IMR-90 (cell line): ENCODE measurements at regions not wholly inside any gene's neighbourhood (a gene's known extent, or its start where the extent isn't known, plus 50 kb on each side); places are given as distances from the start of the nearest gene placed in this dataset.

ENCODE experiments used
- ATAC-seq: fragments of 200-7000 bp; cut with Tn5 transposase; 2 replicates; pipeline ENCODE4 v1.9.1; 2020; ENCODE audit warnings: low read depth, mild to moderate bottlenecking, moderate library complexity
- BruUV-seq: library from RNA; stranded (reverse); fragments of 400-500 nt; replicated peaks from 2 replicates; lab custom pipeline; 2021; lab: Mats Ljungman, UMichigan
- CTCF ChIA-PET: fragments of 300-600 bp; formaldehyde crosslinking; extraction: SDS; loops from one replicate; lab custom pipeline; 2021; ENCODE audit warnings: antibody characterized with exemption; lab: Yijun Ruan, JAX
- POLR2A ChIA-PET: fragments of 300-600 bp; sonication (Branson Sonifier 250); formaldehyde crosslinking; loops from one replicate; lab custom pipeline; 2022; ENCODE audit warnings: antibody characterized with exemption; ENCODE audit not compliant: unreplicated experiment; lab: Charles Lee
- DNase-seq: peaks from one replicate; pipeline ENCODE4 v3.0.0; 2013
- H2AFZ ChIP-seq: replicated peaks from 2 replicates; pipeline ENCODE3; 2013; ENCODE audit warnings: low read length, mild to moderate bottlenecking; ENCODE audit not compliant: poor library complexity
- H2AK5ac ChIP-seq: 2 replicates; pipeline ENCODE4 v1.6.1; 2013; ENCODE audit warnings: low read depth, low read length, inconsistent platforms
- H2AK9ac ChIP-seq: replicated peaks from 2 replicates; pipeline ENCODE3; 2013; ENCODE audit warnings: mild to moderate bottlenecking, low read depth, low read length, moderate library complexity; ENCODE audit not compliant: poor library complexity
- H2BK120ac ChIP-seq: 2 replicates; pipeline ENCODE4 v1.6.1; 2013; ENCODE audit warnings: low read depth, low read length, inconsistent platforms
- H2BK15ac ChIP-seq: 3 replicates; pipeline ENCODE4 v1.6.1; 2013; ENCODE audit warnings: low read depth, low read length, inconsistent platforms
- H2BK20ac ChIP-seq: 2 replicates; pipeline ENCODE4 v1.6.1; 2013; ENCODE audit warnings: low read depth, mild to moderate bottlenecking, inconsistent platforms, low read length, moderate library complexity
- H2BK5ac ChIP-seq: 2 replicates; pipeline ENCODE4 v1.6.1; 2013; ENCODE audit warnings: mild to moderate bottlenecking, low read depth, low read length, inconsistent platforms; ENCODE audit not compliant: poor library complexity, severe bottlenecking
- H3K14ac ChIP-seq: replicated peaks from 2 replicates; pipeline ENCODE4 v1.6.1; 2013; ENCODE audit warnings: low read depth, low read length, inconsistent platforms
- H3K18ac ChIP-seq: 2 replicates; pipeline ENCODE4 v1.6.1; 2013; ENCODE audit warnings: low read depth, low read length, control low read depth
- H3K23ac ChIP-seq: 2 replicates; pipeline ENCODE4 v1.6.1; 2013; ENCODE audit warnings: low read depth, low read length, inconsistent platforms
- H3K27ac ChIP-seq: 2 replicates; pipeline ENCODE4 v1.5.1; 2013; ENCODE audit warnings: mild to moderate bottlenecking, control low read depth, low read length; ENCODE audit not compliant: insufficient read depth
- H3K27me3 ChIP-seq: 2 replicates; pipeline ENCODE4 v1.6.1; 2013; ENCODE audit warnings: low read length; ENCODE audit not compliant: control insufficient read depth, insufficient read depth
- H3K36me3 ChIP-seq: 2 replicates; pipeline ENCODE4 v1.6.1; 2013; ENCODE audit warnings: low read length, mixed read lengths; ENCODE audit not compliant: control insufficient read depth, insufficient read depth
- H3K4ac ChIP-seq: 2 replicates; pipeline ENCODE4 v1.6.1; 2013; ENCODE audit warnings: low read depth, low read length, inconsistent platforms
- H3K4me1 ChIP-seq: 2 replicates; pipeline ENCODE4 v1.6.1; 2013; ENCODE audit warnings: low read length, mixed read lengths; ENCODE audit not compliant: control insufficient read depth, insufficient read depth
- H3K4me2 ChIP-seq: 2 replicates; pipeline ENCODE4 v1.6.1; 2013; ENCODE audit warnings: low read depth, mild to moderate bottlenecking, control low read depth, low read length, moderate library complexity
- H3K4me3 ChIP-seq: 2 replicates; pipeline ENCODE4 v1.5.1; 2013; ENCODE audit warnings: low read depth, mild to moderate bottlenecking, control low read depth, low read length, moderate library complexity; ENCODE audit not compliant: insufficient read depth
- H3K56ac ChIP-seq: 2 replicates; pipeline ENCODE4 v1.6.1; 2013; ENCODE audit warnings: low read length, inconsistent platforms; ENCODE audit not compliant: insufficient read depth; ENCODE audit errors: extremely low read depth
- H3K79me1 ChIP-seq, 2 experiments: 2 replicates each; pipeline ENCODE4 v1.6.1; 2013; ENCODE audit warnings: low read length in 2 of 2, inconsistent platforms in 1 of 2, low read depth in 1 of 2
- H3K9ac ChIP-seq: 2 replicates; pipeline ENCODE4 v1.6.1; 2013; ENCODE audit warnings: low read depth, low read length, control low read depth
- H3K9me1 ChIP-seq: 2 replicates; pipeline ENCODE4 v1.6.1; 2013; ENCODE audit warnings: low read length, inconsistent platforms; ENCODE audit not compliant: insufficient read depth
- H3K9me3 ChIP-seq: 2 replicates; pipeline ENCODE4 v1.6.1; 2013; ENCODE audit warnings: low read length; ENCODE audit not compliant: control insufficient read depth, insufficient read depth
- H4K20me1 ChIP-seq: 2 replicates; pipeline ENCODE4 v1.6.1; 2013; ENCODE audit warnings: low read length, inconsistent platforms; ENCODE audit not compliant: insufficient read depth
- H4K5ac ChIP-seq: 2 replicates; pipeline ENCODE4 v1.6.1; 2013; ENCODE audit warnings: mild to moderate bottlenecking, low read depth, low read length, control low read depth
- H4K8ac ChIP-seq, 2 experiments: 2 replicates each; pipeline ENCODE4 v1.6.1; 2013; ENCODE audit warnings: low read depth in 2 of 2, low read length in 2 of 2, control low read depth in 1 of 2, inconsistent platforms in 1 of 2
- H4K91ac ChIP-seq: 2 replicates; pipeline ENCODE4 v1.6.1; 2013; ENCODE audit warnings: low read depth, low read length, inconsistent platforms; ENCODE audit not compliant: insufficient read depth
- CEBPB ChIP-seq: IDR thresholded peaks from 2 replicates; pipeline ENCODE4 v1.6.1; 2012; ENCODE audit warnings: low read depth, low read length, improper control_type of control experiment
- ELK1 ChIP-seq: fragments of 150-350 bp; IDR thresholded peaks from 2 replicates; pipeline ENCODE4 v1.6.1; 2016; ENCODE audit warnings: low read depth, mild to moderate bottlenecking, low read length, moderate library complexity, borderline replicate concordance
- dilution Hi-C: fragments of 300-500 bp; cut with HindIII; formaldehyde crosslinking; loops from one replicate; pipeline ENCODE4 v1.14.3; 2018; ENCODE audit warnings: low sequenced_read_pairs; ENCODE audit not compliant: unreplicated experiment
- in situ Hi-C: fragments of 300-500 bp; cut with MboI; formaldehyde crosslinking; loops from 3 replicates; pipeline ENCODE4 v1.14.3; 2019; ENCODE audit warnings: low sequenced_read_pairs, inconsistent platforms, mixed read lengths
- intact Hi-C: fragments of 100-400 bp; cut with micrococcal nuclease; formaldehyde crosslinking; loops from 2 replicates; pipeline ENCODE4 v1.10.0; 2022

- peak overlapping the region; percentile 84; the same call in 1 of the 2 replicates for H2BK120ac ChIP-seq
- no peaks in the 10 kb centered on the region for H3K79me1 ChIP-seq
- TF ChIP-seq CEBPB (peak; percentile 56), ELK1 (no peak)
- no peaks in the 10 kb centered on the region for H4K20me1 ChIP-seq
- H3K9ac ChIP-seq, result no peak overlapping the region
- H3K27ac ChIP-seq, result no peak overlapping the region
- dilution Hi-C loops, result no loop called here
- H2BK5ac ChIP-seq, result peak overlapping the region; percentile 43
- CTCF ChIA-PET, result no interaction called here
- H4K8ac ChIP-seq, result 0 out of 4 replicates have a peak overlapping the region, but pooled peaks of 1 of the 2 experiments have one; percentile 11
- H4K91ac ChIP-seq, result peak overlapping the region; percentile 11; the same call in 1 of the 2 replicates
- no peak overlapping the region for H2AK9ac ChIP-seq
- peaks cover 5% of the 10 kb centered on the region for H3K9me1 ChIP-seq
- ATAC-seq (no peak), DNase-seq (peak; percentile 24)
- peak overlapping the region; percentile 84; the same call in 1 of the 2 replicates for H3K14ac ChIP-seq
- no peak overlapping the region for H4K5ac ChIP-seq
- no peak overlapping the region for H3K4me2 ChIP-seq
- in situ Hi-C loops, result no loop called here
- no peak overlapping the region for H2BK15ac ChIP-seq
- 0 out of 2 replicates have a peak overlapping the region, but pooled peaks have one; percentile 42 for H2AK5ac ChIP-seq
- no peak overlapping the region for H3K23ac ChIP-seq
- no peaks in the 10 kb centered on the region for H3K9me3 ChIP-seq
- H3K4ac ChIP-seq, result peak overlapping the region; percentile 55; the same call in 1 of the 2 replicates
- no TSS peak for BruUV-seq
- no peak overlapping the region for H2AFZ ChIP-seq
- peak overlapping the region; percentile 75; the same call in 1 of the 2 replicates for H2BK20ac ChIP-seq
- no peaks in the 10 kb centered on the region for H3K36me3 ChIP-seq
- peaks cover 6% of the 10 kb centered on the region for H3K4me1 ChIP-seq
- peak overlapping the region; percentile 6; the same call in 1 of the 2 replicates for H3K18ac ChIP-seq
- POLR2A ChIA-PET, result interaction anchor here (0.6 kb wide), 1 partner anchor 128 kb away, joined by 3 read pairs; no protein-coding TSS in a partner anchor
- no peak overlapping the region for H3K4me3 ChIP-seq
- H3K56ac ChIP-seq, result no peak overlapping the region
- H3K27me3 ChIP-seq, result no peaks in the 10 kb centered on the region
- intact Hi-C loops, result no loop called here
Measured at GRCh38 chr13:87128036-87128435, 543.1 kb upstream of the SLITRK5 start.
